GM23338 (cell line): ENCODE measurements at regions not wholly inside any gene's neighbourhood (a gene's known extent, or its start where the extent isn't known, plus 50 kb on each side); places are given as distances from the start of the nearest gene placed in this dataset.

Experiments used
- ATAC-seq: fragments of 200-7000 bp; cut with Tn5 transposase; 3 replicates; pipeline ENCODE4 v1.9.1; 2020
- DNase-seq: peaks from one replicate; pipeline ENCODE4 v3.0.0-alpha.2; 2015; ENCODE audit warnings: low spot score
- H2AFZ ChIP-seq: fragments of 200-600 bp; sonication (generic); 2 replicates; pipeline ENCODE4 v1.8.0; 2016; ENCODE audit warnings: antibody characterized with exemption, mild to moderate bottlenecking, moderate library complexity
- H3F3A ChIP-seq: fragments of 200-600 bp; sonication (generic); replicated peaks from 2 replicates; pipeline ENCODE4 v1.8.0; 2017; ENCODE audit warnings: antibody characterized with exemption, mixed run types, low read depth
- H3K27ac ChIP-seq: fragments of 200-600 bp; sonication (generic); 2 replicates; pipeline ENCODE4 v1.6.1; 2016; ENCODE audit warnings: low read depth
- H3K27me3 ChIP-seq: fragments of 200-600 bp; sonication (generic); 2 replicates; pipeline ENCODE4 v1.8.0; 2016; ENCODE audit warnings: mild to moderate bottlenecking, mixed run types, moderate library complexity; ENCODE audit not compliant: insufficient read depth
- H3K36me3 ChIP-seq: fragments of 200-600 bp; sonication (generic); 2 replicates; pipeline ENCODE4 v1.8.0; 2016; ENCODE audit warnings: mild to moderate bottlenecking; ENCODE audit not compliant: insufficient read depth
- H3K4me1 ChIP-seq: fragments of 200-600 bp; sonication (generic); 2 replicates; pipeline ENCODE4 v1.8.0; 2016; ENCODE audit warnings: mild to moderate bottlenecking, moderate library complexity; ENCODE audit not compliant: insufficient read depth
- H3K4me2 ChIP-seq: fragments of 200-600 bp; sonication (generic); 2 replicates; pipeline ENCODE4 v1.7.1; 2017; ENCODE audit warnings: mixed run types
- H3K4me3 ChIP-seq: fragments of 200-600 bp; sonication (generic); 2 replicates; pipeline ENCODE4 v1.6.1; 2016; ENCODE audit warnings: mixed run types
- H3K79me2 ChIP-seq: fragments of 200-600 bp; sonication (generic); replicated peaks from 2 replicates; pipeline ENCODE4 v1.8.0; 2017; ENCODE audit warnings: mild to moderate bottlenecking; ENCODE audit not compliant: insufficient read depth
- H3K9me2 ChIP-seq: fragments of 200-600 bp; sonication (generic); 2 replicates; pipeline ENCODE4 v1.8.0; 2017; ENCODE audit not compliant: insufficient read depth
- H4K20me1 ChIP-seq: fragments of 200-600 bp; sonication (generic); replicated peaks from 2 replicates; pipeline ENCODE4 v1.8.0; 2017; ENCODE audit warnings: mild to moderate bottlenecking; ENCODE audit not compliant: insufficient read depth
- H3K27ac Mint-ChIP-seq: 2 replicates; pipeline ENCODE4 v1.8.0; 2020; ENCODE audit warnings: inconsistent platforms, mild to moderate bottlenecking, moderate library complexity, mixed read lengths
- H3K27me3 Mint-ChIP-seq: 3 replicates; pipeline ENCODE4 v1.8.0; 2022; ENCODE audit warnings: low read depth, mild to moderate bottlenecking, moderate library complexity, mixed read lengths, inconsistent platforms; ENCODE audit not compliant: insufficient read depth, poor library complexity
- H3K36me3 Mint-ChIP-seq: 3 replicates; pipeline ENCODE4 v1.8.0; 2021; ENCODE audit warnings: low read depth, mild to moderate bottlenecking, inconsistent platforms, moderate library complexity, mixed read lengths
- H3K4me1 Mint-ChIP-seq: 3 replicates; pipeline ENCODE4 v1.8.0; 2020; ENCODE audit warnings: mild to moderate bottlenecking, inconsistent platforms, mixed read lengths
- H3K4me3 Mint-ChIP-seq: 3 replicates; pipeline ENCODE4 v1.8.0; 2021; ENCODE audit warnings: moderate library complexity, mild to moderate bottlenecking, inconsistent platforms, mixed read lengths
- H3K9me3 Mint-ChIP-seq: 3 replicates; pipeline ENCODE4 v1.8.0; 2020; ENCODE audit warnings: moderate library complexity, mild to moderate bottlenecking, inconsistent platforms, mixed read lengths
- CREB1 ChIP-seq: fragments of 250-450 bp; sonication (Bioruptor Pico); IDR thresholded peaks from 2 replicates; pipeline ENCODE4 v1.5.0; 2020; ENCODE audit warnings: low read depth, mild to moderate bottlenecking, moderate library complexity
- EZH2 ChIP-seq: fragments of 200-600 bp; sonication (generic); IDR thresholded peaks from one replicate; pipeline ENCODE4 v1.8.0; 2017; ENCODE audit warnings: antibody characterized with exemption, mild to moderate bottlenecking, low read depth; ENCODE audit not compliant: unreplicated experiment
- JUNB ChIP-seq: IDR thresholded peaks from one replicate; pipeline ENCODE4 v1.6.1; 2016; ENCODE audit warnings: antibody characterized with exemption; ENCODE audit not compliant: unreplicated experiment
- NANOG ChIP-seq: IDR thresholded peaks from 2 replicates; pipeline ENCODE4 v1.6.1; 2016; ENCODE audit warnings: antibody characterized with exemption, borderline replicate concordance
- POLR2AphosphoS5 ChIP-seq: IDR thresholded peaks from 2 replicates; pipeline ENCODE4 v1.6.1; 2016; ENCODE audit warnings: antibody characterized with exemption, low read depth
- STAT1 ChIP-seq: IDR thresholded peaks from one replicate; pipeline ENCODE4 v1.6.1; 2016; ENCODE audit warnings: antibody characterized with exemption; ENCODE audit not compliant: unreplicated experiment
- ZNF114 ChIP-seq: fragments of 250-450 bp; sonication (Bioruptor Pico); IDR thresholded peaks from 2 replicates; pipeline ENCODE4 v1.5.0; 2020; ENCODE audit warnings: mild to moderate bottlenecking, moderate library complexity
- ZNF331 ChIP-seq: fragments of 250-450 bp; sonication (Bioruptor Pico); IDR thresholded peaks from 2 replicates; pipeline ENCODE4 v1.5.0; 2020; ENCODE audit warnings: low read depth, mild to moderate bottlenecking, moderate library complexity
- TF ChIP-seq, protein P1 (sequence below), 2 experiments: fragments of 200-600 bp in 1 of 2; sonication (generic) in 1 of 2; conservative IDR thresholded peaks; 2 replicates each; pipeline versions ENCODE4 v1.5.1 to v1.6.1; 2016 to 2017; ENCODE audit warnings: antibody characterized with exemption in 2 of 2, low read depth in 2 of 2, mild to moderate bottlenecking in 2 of 2, moderate library complexity in 1 of 2
- TF ChIP-seq, protein P2 (sequence below): IDR thresholded peaks from one replicate; pipeline ENCODE4 v1.6.1; 2018; ENCODE audit warnings: antibody characterized with exemption; ENCODE audit not compliant: unreplicated experiment
- TF ChIP-seq, protein P3 (sequence below): IDR thresholded peaks from 2 replicates; pipeline ENCODE4 v1.6.1; 2016; ENCODE audit warnings: antibody characterized with exemption
- TF ChIP-seq, protein P4 (sequence below): fragments of 250-450 bp; sonication (Bioruptor Pico); IDR thresholded peaks from 2 replicates; pipeline ENCODE4 v1.5.0; 2020; ENCODE audit warnings: mild to moderate bottlenecking, moderate library complexity

DNA sequence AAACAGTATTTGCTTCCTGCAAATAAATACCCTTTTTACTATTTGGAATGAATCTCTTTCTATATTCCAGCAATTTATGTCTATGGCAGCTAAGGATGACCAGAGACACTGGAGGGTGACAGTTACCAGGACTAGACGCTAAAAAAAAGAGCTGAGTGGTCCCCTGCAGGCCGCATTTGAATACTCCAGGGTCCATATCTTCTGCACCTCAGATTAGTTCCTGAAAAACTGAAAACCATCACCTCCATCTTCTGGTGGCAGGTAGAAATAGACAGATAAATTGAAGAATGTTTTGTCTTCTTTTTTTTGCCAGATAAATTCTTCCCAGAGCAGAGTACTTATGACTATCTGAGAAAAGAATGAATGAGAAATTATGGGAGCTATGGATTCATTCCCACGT, 145.6 kb downstream of the CSNK2A3 start:
- Mint-ChIP-seq H3K27ac (no peak overlapping the region), H3K4me3 (no peak overlapping the region), H3K9me3 (peaks cover 13% of the 10 kb centered on the region), H3K36me3 (peaks cover 3% of the 10 kb centered on the region; the same call in 1 of the 3 replicates), H3K27me3 (peaks cover 3% of the 10 kb centered on the region), H3K4me1 (no peaks in the 10 kb centered on the region)
- Histone ChIP-seq H3F3A (no peaks in the 10 kb centered on the region), H3K4me1 (no peaks in the 10 kb centered on the region), H3K79me2 (no peaks in the 10 kb centered on the region), H3K4me3 (no peak overlapping the region), H3K36me3 (no peaks in the 10 kb centered on the region), H3K27me3 (no peaks in the 10 kb centered on the region), H3K27ac (no peak overlapping the region), H4K20me1 (no peaks in the 10 kb centered on the region), H3K4me2 (no peak overlapping the region), H3K9me2 (no peaks in the 10 kb centered on the region; the same call in 1 of the 2 replicates), H2AFZ (no peak overlapping the region)
- ATAC-seq (no peak), DNase-seq (peak; percentile 15)
- TF ChIP-seq, protein P1, sequence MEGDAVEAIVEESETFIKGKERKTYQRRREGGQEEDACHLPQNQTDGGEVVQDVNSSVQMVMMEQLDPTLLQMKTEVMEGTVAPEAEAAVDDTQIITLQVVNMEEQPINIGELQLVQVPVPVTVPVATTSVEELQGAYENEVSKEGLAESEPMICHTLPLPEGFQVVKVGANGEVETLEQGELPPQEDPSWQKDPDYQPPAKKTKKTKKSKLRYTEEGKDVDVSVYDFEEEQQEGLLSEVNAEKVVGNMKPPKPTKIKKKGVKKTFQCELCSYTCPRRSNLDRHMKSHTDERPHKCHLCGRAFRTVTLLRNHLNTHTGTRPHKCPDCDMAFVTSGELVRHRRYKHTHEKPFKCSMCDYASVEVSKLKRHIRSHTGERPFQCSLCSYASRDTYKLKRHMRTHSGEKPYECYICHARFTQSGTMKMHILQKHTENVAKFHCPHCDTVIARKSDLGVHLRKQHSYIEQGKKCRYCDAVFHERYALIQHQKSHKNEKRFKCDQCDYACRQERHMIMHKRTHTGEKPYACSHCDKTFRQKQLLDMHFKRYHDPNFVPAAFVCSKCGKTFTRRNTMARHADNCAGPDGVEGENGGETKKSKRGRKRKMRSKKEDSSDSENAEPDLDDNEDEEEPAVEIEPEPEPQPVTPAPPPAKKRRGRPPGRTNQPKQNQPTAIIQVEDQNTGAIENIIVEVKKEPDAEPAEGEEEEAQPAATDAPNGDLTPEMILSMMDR (conservative IDR thresholded peaks at IDR 0.05; ENCODE audit: low read depth in 2 of 2), result no peak; a peak in 1 of 4 replicates
- TF ChIP-seq POLR2AphosphoS5 (no peak), CREB1 (CRISPR knock-in tag) (no peak), STAT1 (no peak), EZH2 (no peak), NANOG (no peak), ZNF114 (CRISPR knock-in tag) (no peak), ZNF331 (CRISPR knock-in tag) (no peak), JUNB (no peak)
- TF ChIP-seq, protein P2, sequence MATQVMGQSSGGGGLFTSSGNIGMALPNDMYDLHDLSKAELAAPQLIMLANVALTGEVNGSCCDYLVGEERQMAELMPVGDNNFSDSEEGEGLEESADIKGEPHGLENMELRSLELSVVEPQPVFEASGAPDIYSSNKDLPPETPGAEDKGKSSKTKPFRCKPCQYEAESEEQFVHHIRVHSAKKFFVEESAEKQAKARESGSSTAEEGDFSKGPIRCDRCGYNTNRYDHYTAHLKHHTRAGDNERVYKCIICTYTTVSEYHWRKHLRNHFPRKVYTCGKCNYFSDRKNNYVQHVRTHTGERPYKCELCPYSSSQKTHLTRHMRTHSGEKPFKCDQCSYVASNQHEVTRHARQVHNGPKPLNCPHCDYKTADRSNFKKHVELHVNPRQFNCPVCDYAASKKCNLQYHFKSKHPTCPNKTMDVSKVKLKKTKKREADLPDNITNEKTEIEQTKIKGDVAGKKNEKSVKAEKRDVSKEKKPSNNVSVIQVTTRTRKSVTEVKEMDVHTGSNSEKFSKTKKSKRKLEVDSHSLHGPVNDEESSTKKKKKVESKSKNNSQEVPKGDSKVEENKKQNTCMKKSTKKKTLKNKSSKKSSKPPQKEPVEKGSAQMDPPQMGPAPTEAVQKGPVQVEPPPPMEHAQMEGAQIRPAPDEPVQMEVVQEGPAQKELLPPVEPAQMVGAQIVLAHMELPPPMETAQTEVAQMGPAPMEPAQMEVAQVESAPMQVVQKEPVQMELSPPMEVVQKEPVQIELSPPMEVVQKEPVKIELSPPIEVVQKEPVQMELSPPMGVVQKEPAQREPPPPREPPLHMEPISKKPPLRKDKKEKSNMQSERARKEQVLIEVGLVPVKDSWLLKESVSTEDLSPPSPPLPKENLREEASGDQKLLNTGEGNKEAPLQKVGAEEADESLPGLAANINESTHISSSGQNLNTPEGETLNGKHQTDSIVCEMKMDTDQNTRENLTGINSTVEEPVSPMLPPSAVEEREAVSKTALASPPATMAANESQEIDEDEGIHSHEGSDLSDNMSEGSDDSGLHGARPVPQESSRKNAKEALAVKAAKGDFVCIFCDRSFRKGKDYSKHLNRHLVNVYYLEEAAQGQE, result no peak
- TF ChIP-seq, protein P3, sequence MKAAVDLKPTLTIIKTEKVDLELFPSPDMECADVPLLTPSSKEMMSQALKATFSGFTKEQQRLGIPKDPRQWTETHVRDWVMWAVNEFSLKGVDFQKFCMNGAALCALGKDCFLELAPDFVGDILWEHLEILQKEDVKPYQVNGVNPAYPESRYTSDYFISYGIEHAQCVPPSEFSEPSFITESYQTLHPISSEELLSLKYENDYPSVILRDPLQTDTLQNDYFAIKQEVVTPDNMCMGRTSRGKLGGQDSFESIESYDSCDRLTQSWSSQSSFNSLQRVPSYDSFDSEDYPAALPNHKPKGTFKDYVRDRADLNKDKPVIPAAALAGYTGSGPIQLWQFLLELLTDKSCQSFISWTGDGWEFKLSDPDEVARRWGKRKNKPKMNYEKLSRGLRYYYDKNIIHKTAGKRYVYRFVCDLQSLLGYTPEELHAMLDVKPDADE, result no peak
- TF ChIP-seq, protein P4, sequence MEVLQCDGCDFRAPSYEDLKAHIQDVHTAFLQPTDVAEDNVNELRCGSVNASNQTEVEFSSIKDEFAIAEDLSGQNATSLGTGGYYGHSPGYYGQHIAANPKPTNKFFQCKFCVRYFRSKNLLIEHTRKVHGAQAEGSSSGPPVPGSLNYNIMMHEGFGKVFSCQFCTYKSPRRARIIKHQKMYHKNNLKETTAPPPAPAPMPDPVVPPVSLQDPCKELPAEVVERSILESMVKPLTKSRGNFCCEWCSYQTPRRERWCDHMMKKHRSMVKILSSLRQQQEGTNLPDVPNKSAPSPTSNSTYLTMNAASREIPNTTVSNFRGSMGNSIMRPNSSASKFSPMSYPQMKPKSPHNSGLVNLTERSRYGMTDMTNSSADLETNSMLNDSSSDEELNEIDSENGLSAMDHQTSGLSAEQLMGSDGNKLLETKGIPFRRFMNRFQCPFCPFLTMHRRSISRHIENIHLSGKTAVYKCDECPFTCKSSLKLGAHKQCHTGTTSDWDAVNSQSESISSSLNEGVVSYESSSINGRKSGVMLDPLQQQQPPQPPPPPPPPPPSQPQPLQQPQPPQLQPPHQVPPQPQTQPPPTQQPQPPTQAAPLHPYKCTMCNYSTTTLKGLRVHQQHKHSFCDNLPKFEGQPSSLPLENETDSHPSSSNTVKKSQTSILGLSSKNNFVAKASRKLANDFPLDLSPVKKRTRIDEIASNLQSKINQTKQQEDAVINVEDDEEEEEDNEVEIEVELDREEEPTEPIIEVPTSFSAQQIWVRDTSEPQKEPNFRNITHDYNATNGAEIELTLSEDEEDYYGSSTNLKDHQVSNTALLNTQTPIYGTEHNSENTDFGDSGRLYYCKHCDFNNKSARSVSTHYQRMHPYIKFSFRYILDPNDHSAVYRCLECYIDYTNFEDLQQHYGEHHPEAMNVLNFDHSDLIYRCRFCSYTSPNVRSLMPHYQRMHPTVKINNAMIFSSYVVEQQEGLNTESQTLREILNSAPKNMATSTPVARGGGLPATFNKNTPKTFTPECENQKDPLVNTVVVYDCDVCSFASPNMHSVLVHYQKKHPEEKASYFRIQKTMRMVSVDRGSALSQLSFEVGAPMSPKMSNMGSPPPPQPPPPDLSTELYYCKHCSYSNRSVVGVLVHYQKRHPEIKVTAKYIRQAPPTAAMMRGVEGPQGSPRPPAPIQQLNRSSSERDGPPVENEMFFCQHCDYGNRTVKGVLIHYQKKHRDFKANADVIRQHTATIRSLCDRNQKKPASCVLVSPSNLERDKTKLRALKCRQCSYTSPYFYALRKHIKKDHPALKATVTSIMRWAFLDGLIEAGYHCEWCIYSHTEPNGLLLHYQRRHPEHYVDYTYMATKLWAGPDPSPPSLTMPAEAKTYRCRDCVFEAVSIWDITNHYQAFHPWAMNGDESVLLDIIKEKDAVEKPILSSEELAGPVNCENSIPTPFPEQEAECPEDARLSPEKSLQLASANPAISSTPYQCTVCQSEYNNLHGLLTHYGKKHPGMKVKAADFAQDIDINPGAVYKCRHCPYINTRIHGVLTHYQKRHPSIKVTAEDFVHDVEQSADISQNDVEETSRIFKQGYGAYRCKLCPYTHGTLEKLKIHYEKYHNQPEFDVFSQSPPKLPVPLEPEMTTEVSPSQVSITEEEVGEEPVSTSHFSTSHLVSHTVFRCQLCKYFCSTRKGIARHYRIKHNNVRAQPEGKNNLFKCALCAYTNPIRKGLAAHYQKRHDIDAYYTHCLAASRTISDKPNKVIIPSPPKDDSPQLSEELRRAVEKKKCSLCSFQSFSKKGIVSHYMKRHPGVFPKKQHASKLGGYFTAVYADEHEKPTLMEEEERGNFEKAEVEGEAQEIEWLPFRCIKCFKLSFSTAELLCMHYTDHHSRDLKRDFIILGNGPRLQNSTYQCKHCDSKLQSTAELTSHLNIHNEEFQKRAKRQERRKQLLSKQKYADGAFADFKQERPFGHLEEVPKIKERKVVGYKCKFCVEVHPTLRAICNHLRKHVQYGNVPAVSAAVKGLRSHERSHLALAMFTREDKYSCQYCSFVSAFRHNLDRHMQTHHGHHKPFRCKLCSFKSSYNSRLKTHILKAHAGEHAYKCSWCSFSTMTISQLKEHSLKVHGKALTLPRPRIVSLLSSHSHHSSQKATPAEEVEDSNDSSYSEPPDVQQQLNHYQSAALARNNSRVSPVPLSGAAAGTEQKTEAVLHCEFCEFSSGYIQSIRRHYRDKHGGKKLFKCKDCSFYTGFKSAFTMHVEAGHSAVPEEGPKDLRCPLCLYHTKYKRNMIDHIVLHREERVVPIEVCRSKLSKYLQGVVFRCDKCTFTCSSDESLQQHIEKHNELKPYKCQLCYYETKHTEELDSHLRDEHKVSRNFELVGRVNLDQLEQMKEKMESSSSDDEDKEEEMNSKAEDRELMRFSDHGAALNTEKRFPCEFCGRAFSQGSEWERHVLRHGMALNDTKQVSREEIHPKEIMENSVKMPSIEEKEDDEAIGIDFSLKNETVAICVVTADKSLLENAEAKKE (CRISPR knock-in tag), result no peak
